ENCODE measurements at regions not wholly inside any gene's neighbourhood (a gene's known extent, or its start where the extent isn't known, plus 50 kb on each side); places are given as distances from the start of the nearest gene placed in this dataset.

- TF ChIP-seq EZH2 (IDR thresholded peaks at IDR 0.05; ENCODE audit: insufficient read depth, poor library complexity, severe bottlenecking) (no peak), EZH2phosphoT487 (IDR thresholded peaks at IDR 0.05; ENCODE audit: insufficient read depth, low read depth) (no peak)
Observed at GRCh38 chr12:4107436-4107878, 166.1 kb upstream of the CCND2 start.
